ENCODE measurements at regions not wholly inside any gene's neighbourhood (a gene's known extent, or its start where the extent isn't known, plus 50 kb on each side); places are given as distances from the start of the nearest gene placed in this dataset.

GRCh38 chrX:46311581-46312120 lies 233.6 kb downstream of the ZNF674 start:
- DNase-seq (no peak), ATAC-seq (no peak)
- intact Hi-C loops (cut with DNase I, micrococcal nuclease), result no loop called here

DNA sequence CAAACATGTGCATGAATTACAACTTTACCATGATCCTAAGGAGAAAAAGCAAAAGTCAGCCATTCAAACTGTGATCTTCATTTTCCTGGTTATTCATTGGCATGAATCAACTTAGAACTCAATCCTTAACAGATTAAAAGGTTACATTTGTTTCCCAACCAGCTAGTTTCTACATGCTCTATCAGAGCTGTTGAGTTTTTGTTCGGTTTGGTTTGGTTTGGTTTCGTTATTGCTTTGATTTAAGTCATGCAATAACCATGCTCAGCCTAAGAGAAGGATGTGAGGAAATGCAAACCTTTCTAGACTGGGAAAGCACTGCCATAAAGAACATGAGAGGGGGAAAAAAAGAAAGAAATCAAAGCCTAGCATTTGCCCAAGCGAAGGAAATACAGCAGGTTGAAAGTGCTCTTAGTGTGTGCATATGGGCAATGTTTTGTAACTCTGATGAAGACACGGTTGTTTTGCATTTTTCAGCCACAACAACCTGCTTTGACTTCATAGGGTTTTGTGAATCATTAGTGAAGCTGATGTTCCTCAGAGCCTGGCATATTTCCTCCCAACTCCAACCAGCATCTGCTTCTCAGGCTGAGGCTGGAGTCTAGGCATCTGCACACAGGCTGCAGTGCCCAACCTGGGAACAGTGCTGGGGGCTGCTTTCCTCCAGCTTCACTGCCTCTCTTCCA lies 234.3 kb downstream of the ZNF674 start:
- intact Hi-C loops (cut with DNase I, micrococcal nuclease), result no loop called here
- no peak for ATAC-seq
- DNase-seq, result no peak

DNA sequence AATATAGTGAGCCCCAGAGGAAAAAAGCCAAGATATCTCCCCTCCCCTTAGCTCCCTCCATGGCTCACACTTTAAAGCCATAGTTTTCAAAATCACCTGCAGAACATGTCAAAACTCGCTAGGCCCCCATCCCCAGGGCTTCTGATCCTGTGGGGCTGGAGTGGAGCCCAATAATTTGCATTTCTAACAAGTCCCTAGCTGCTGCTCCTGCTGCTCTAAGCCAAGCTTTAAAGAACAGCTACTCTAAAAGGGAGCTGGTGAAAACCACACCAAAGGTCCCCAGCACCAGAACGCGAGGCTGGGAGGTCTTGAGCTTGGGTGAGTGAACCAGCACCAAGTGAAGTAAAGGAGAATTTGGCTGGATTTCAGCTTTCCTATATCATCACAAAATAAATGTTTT lies 237.1 kb downstream of the ZNF674 start:
- no peak for DNase-seq
- intact Hi-C loops (cut with DNase I, micrococcal nuclease), result no loop called here
- ATAC-seq, result no peak

GRCh38 chrX:46306103-46306502 lies 239.1 kb downstream of the ZNF674 start:
- ATAC-seq (no peak), DNase-seq (no peak)
- intact Hi-C loops (cut with DNase I, micrococcal nuclease), result no loop called here

DNA sequence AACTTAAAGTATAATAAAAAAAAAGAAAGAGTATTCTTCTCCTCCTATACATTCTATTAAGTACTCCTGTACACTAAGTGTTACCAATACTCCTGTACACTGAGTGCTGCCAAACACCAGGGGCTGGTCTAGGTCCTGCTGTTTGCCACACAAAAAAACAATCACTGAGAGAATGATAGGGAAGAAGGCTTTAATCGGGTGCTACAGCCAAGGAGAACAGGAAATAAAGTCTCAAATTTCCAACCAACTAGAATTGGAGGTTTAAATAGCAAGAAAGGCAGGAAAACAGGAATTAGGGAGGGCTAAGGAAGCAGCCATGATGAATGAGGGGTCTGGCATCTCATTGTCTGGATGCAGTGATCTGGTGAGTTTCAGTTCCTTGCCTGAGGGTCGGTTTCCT lies 239.8 kb downstream of the ZNF674 start:
- intact Hi-C loops (cut with DNase I, micrococcal nuclease), result no loop called here
- DNase-seq (no peak), ATAC-seq (no peak)

- DNase-seq (no peak), ATAC-seq (no peak)
- intact Hi-C loops (cut with DNase I, micrococcal nuclease), result no loop called here
These were observed 243.3 kb downstream of the ZNF674 start for GRCh38 chrX:46301903-46302302.

GRCh38 chrX:46298821-46299220 lies 246.4 kb downstream of the ZNF674 start:
- DNase-seq (no peak), ATAC-seq (no peak)
- intact Hi-C loops (cut with DNase I, micrococcal nuclease), result no loop called here

DNA sequence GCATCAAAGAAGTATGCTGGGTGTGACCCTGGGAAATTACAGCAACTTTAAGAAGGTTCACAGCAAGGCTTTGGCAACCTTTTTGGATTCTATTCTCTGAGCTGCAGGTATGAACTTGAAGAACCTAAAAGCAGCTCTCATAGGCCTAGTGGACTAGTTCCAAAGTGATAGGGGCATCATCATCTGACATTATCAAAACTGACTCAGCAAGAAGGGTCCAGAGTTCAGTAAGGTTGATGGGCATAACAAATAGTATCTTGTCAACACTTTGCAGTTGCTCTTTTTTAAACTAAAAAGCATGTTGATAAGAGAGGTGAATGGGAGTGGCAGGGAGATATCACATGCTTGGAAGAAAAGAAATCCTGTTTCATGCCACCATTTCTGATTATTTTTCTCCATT lies 249.3 kb downstream of the ZNF674 start:
- intact Hi-C loops (cut with DNase I, micrococcal nuclease), result no loop called here
- DNase-seq (no peak), ATAC-seq (no peak)

DNA sequence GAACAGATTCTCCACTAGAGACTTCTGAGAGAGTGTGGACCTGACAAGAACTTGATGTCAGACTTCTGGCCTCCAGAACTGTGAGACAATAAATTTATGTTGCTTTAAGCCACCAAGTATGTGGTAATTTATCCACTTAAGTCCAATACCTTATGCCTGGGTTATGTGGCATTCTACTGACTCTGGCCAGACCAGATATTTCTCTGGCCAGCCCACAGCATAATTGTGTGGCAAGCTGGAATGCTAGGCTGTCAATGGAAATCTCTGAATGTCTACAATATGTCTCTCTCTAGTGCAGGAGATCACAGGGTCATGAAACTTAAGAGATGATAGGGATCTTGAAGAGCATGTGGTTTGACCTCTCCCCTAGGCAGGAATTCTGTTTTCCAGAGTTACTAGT lies 251.0 kb downstream of the ZNF674 start:
- DNase-seq (no peak), ATAC-seq (no peak)
- intact Hi-C loops (cut with DNase I, micrococcal nuclease), result no loop called here

DNA sequence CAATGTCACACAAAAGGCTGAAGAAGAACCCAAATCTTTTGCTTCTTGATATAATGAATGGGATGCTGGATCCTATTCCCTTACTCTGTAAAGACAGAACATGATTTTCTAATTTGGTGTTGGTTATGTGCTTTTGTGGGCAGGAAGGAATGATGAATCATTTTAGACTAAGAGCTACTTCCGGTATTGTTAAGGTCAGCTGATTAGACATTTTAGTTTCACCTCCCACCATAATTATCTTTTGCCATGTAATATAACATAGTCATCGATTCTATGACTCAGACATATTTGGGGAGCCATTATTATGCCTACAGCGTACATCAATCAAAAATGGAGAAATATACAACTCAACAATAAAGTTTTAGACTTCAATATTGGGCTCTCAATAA lies 265.3 kb downstream of the ZNF674 start:
- DNase-seq (no peak), ATAC-seq (no peak)
- intact Hi-C loops (cut with DNase I, micrococcal nuclease), result no loop called here

GRCh38 chrX:46279214-46279924 lies 265.9 kb downstream of the ZNF674 start:
- DNase-seq, result no peak
- ATAC-seq, result no peak
- intact Hi-C loops (cut with DNase I, micrococcal nuclease), result no loop called here

- ATAC-seq, result no peak
These were observed 266.6 kb downstream of the ZNF674 start for GRCh38 chrX:46278572-46278971.

GRCh38 chrX:46268412-46268811 lies 276.8 kb downstream of the ZNF674 start:
- ATAC-seq (no peak), DNase-seq (no peak)
- intact Hi-C loops (cut with DNase I, micrococcal nuclease), result no loop called here

More at GRCh38 chrX:46278572-46278971, 266.6 kb downstream of the ZNF674 start:
- intact Hi-C loops (cut with DNase I, micrococcal nuclease), result no loop called here
- no peak for DNase-seq

DNA sequence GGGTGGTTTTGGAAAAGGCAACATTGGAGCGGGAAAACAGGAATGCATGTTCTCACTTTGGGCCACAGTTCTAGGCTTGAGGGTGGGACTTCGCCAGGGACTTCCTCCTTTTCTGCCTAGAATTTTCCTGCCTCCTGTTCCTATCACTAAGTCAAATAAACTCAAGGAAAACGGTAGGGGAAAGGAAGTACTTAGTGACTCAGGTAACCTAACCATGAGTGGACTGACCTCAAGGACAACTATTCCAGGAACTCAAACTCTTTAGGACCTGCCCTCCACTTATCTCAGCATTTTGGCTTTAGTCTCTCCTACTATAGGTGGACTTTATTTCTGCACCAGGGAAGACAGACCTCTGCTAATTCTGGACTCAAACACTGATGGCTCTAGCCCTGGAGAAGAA lies 281.7 kb downstream of the ZNF674 start:
- ATAC-seq (no peak), DNase-seq (no peak)
- intact Hi-C loops (cut with DNase I, micrococcal nuclease), result no loop called here

- DNase-seq, result no peak
- intact Hi-C loops (cut with DNase I, micrococcal nuclease), result no loop called here
These were observed 282.9 kb downstream of the ZNF674 start for GRCh38 chrX:46262304-46262703.

GRCh38 chrX:46260499-46260898 lies 284.7 kb downstream of the ZNF674 start:
- no peak for DNase-seq
- intact Hi-C loops (cut with DNase I, micrococcal nuclease), result no loop called here
- ATAC-seq, result no peak

More at GRCh38 chrX:46262304-46262703, 282.9 kb downstream of the ZNF674 start:
- ATAC-seq, result no peak

DNA sequence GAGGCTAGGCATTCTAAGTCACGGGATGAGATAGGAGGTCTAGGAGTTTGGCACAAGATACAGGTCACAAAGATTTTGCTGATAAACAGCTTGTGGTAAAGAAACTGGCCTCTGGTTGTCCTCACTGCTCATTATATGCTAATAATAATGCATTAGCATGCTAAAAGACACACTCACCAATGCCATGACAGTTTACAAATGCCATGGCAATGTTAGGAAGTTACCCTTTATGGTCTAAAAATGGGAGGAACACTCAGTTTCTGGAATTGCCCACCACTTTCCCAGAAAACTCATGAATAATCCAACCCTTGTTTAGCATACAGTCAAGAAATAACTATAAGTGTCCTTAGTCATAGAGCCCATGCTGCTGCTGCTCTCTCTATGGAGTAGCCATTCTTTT lies 286.9 kb downstream of the ZNF674 start:
- intact Hi-C loops (cut with DNase I, micrococcal nuclease), result no loop called here
- no peak for ATAC-seq
- DNase-seq, result no peak

DNA sequence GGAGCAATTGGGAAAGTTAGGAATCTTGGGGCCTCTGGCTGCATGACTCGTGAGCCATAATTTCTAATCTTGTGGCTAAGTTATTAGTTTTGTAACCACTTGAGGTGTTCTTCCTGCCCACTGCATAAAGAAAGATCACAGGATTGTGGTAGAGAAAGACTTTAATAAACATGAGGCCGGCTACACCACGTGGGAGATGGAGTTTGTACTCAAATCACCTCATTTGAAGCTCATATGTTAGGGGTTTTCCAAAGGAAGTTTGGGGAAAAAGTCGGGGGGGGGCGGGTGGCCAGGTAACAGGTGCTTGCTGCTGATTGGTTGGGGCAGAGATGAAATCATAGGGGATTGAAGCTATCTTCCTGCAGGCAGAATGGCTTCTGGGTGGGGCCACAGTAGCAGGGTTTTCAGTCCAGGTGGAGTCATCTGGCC lies 287.8 kb downstream of the ZNF674 start:
- intact Hi-C loops (cut with DNase I, micrococcal nuclease), result no loop called here
- no peak for ATAC-seq
- DNase-seq, result no peak

DNA sequence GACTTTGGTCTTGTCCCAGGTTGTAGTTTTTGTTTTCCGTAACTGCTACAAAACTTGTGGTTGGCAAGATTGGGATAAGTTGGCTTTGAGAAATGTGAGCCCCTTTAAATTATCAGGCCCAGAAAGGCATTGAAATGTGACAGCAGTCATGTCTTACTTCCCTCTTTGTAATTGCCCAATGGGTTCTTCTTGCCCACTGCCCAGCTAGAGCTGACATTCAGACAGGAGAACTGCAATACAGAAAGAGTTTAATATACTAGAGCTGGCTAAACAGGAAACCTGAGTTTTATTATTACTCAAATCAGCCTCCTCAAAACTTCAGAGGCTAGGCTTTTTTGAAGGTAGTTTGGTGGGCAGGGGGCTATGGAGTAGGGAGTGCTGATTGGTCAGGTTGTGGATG lies 288.3 kb downstream of the ZNF674 start:
- ATAC-seq (no peak), DNase-seq (no peak)
- intact Hi-C loops (cut with DNase I, micrococcal nuclease), result no loop called here

DNA sequence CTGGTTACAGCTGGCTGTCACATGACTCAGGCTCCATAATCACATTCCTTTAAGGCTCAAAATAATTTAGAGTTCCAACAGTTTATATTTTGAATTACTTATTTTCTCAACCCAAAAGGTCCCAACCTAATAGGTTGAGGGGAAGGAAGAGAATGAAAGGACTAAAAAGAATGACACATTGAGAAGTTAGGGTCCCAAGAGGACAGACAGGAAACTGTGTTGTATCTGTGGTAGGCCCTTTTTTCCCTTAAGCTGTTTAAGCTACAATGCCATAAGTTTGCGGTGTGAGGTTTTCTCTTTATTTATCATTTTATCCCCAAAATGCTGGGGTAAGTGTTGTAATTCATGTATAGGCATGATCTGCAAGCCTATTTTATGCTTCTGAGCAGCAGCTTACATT lies 290.2 kb downstream of the ZNF674 start:
- DNase-seq (no peak), ATAC-seq (no peak)
- intact Hi-C loops (cut with DNase I, micrococcal nuclease), result no loop called here

GRCh38 chrX:46254641-46255040 lies 290.6 kb downstream of the ZNF674 start:
- DNase-seq, result no peak
- no peak for ATAC-seq
- intact Hi-C loops (cut with DNase I, micrococcal nuclease), result no loop called here
